ENCODE measurements at regions not wholly inside any gene's neighbourhood (a gene's known extent, or its start where the extent isn't known, plus 50 kb on each side); places are given as distances from the start of the nearest gene placed in this dataset.

DNA sequence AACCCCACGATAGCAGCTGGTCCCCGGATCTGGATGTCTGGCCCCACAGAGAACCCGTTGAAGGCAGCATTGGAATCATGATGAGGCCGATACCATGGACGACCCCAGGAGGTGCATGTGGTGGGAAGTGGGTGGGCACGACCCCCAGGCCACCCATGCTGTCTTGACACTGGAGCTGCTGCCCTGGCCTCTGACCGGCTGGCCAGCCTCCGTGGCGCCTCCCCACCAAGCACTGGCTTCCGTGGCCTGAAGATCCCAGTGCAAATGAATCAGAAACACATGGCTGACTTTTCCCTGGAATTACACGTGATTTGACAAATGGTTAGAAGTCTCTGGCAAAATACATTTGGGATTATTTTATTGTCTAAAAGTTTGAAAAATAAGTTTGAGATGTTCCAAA is 259.0 kb upstream of the IRX1 start:
- DNase-seq = no peak

DNA sequence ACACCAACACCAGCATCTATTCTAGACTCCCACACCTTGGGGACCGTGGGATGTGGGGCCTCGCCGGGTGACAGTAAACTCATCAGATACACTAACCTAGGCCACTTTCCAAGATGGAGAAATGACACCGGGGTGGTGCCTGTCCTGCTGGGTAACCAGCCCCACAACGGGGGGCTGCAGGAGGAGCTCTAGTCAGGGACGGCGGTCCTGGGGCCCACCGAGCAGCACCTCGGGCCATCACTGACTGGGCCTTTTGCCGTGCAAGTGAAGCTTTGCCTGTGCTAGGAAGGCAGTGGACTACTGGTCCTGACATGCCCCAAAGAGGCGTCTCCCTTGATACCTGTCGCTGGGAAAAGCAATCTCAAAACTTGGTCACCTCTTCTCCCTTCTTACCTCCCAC is 260.3 kb upstream of the IRX1 start:
- no peak for DNase-seq
- WGBS (ENCODE audit: insufficient coverage) = 79% methylated on average over 9 of the region's 12 CpGs
- H3K9ac ChIP-seq (ENCODE audit: insufficient read depth, low read length, poor library complexity, severe bottlenecking) = no peak overlapping the region

More for the DNA sequence above, 259.0 kb upstream of the IRX1 start:
- Histone ChIP-seq H3K9ac (ENCODE audit: insufficient read depth, low read length, poor library complexity, severe bottlenecking) (no peak overlapping the region), H3K27me3 (ENCODE audit: control insufficient read depth in 2 of 2, insufficient read depth in 2 of 2, low read length in 2 of 2) (no peaks in the 10 kb centered on the region), H2AFZ (ENCODE audit: insufficient read depth, low read depth, low read length, poor library complexity, severe bottlenecking) (no peak overlapping the region), H3K79me2 (ENCODE audit: insufficient read depth, low read length) (no peaks in the 10 kb centered on the region), H4K20me1 (ENCODE audit: insufficient read depth, low read length) (no peaks in the 10 kb centered on the region), H3K36me3 (replicated peaks in 1 of 2; ENCODE audit: control insufficient read depth in 1 of 2, insufficient read depth in 2 of 2, low read length in 2 of 2) (no peaks in the 10 kb centered on the region), H3K27ac (ENCODE audit: low read depth in 1 of 2, low read length in 2 of 2) (no peak overlapping the region), H3K9me3 (replicated peaks in 1 of 2; ENCODE audit: control insufficient read depth in 1 of 2, insufficient read depth in 1 of 2, low read length in 2 of 2) (peaks cover 0 to 15% of the 10 kb centered on the region in 2 donors), H3K4me1 (ENCODE audit: control insufficient read depth in 1 of 2, insufficient read depth in 2 of 2, low read length in 2 of 2) (no peaks in the 10 kb centered on the region), H3K4me2 (replicated peaks; ENCODE audit: extremely low read depth, low read length, poor library complexity, severe bottlenecking) (no peak overlapping the region), H3K4me3 (replicated peaks in 1 of 3; ENCODE audit: low read depth in 2 of 3, low read length in 3 of 3) (no peak overlapping the region)
- Mint-ChIP-seq H3K27ac (no peak overlapping the region), H3K4me1 (no peaks in the 10 kb centered on the region), H3K9me3 (peaks cover 0 to 28% (median 9%) of the 10 kb centered on the region in 7 donors), H3K4me3 (no peak overlapping the region), H3K27me3 (ENCODE audit: low read depth in 3 of 3) (peaks cover 0 to 3% (median 0%) of the 10 kb centered on the region in 3 donors), H3K36me3 (no peaks in the 10 kb centered on the region)
- TF ChIP-seq, protein P1, sequence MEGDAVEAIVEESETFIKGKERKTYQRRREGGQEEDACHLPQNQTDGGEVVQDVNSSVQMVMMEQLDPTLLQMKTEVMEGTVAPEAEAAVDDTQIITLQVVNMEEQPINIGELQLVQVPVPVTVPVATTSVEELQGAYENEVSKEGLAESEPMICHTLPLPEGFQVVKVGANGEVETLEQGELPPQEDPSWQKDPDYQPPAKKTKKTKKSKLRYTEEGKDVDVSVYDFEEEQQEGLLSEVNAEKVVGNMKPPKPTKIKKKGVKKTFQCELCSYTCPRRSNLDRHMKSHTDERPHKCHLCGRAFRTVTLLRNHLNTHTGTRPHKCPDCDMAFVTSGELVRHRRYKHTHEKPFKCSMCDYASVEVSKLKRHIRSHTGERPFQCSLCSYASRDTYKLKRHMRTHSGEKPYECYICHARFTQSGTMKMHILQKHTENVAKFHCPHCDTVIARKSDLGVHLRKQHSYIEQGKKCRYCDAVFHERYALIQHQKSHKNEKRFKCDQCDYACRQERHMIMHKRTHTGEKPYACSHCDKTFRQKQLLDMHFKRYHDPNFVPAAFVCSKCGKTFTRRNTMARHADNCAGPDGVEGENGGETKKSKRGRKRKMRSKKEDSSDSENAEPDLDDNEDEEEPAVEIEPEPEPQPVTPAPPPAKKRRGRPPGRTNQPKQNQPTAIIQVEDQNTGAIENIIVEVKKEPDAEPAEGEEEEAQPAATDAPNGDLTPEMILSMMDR (IDR thresholded peaks at IDR 0.05) = no peak
- intact Hi-C loops (cut with micrococcal nuclease) = no loop called here
- 71% methylated on average over 11 of the region's 11 CpGs for WGBS (ENCODE audit: insufficient coverage)

More for the DNA sequence above, 260.3 kb upstream of the IRX1 start:
- H3K27me3 ChIP-seq (ENCODE audit: control insufficient read depth in 2 of 2, insufficient read depth in 2 of 2, low read length in 2 of 2) = no peaks in the 10 kb centered on the region
- peaks cover 0 to 21% of the 10 kb centered on the region in 2 donors for H3K9me3 ChIP-seq (replicated peaks in 1 of 2; ENCODE audit: control insufficient read depth in 1 of 2, insufficient read depth in 1 of 2, low read length in 2 of 2)
- H3K27ac ChIP-seq (ENCODE audit: low read depth in 1 of 2, low read length in 2 of 2) = no peak overlapping the region
- H3K36me3 ChIP-seq (replicated peaks in 1 of 2; ENCODE audit: control insufficient read depth in 1 of 2, insufficient read depth in 2 of 2, low read length in 2 of 2) = no peaks in the 10 kb centered on the region
- no peaks in the 10 kb centered on the region for H4K20me1 ChIP-seq (ENCODE audit: insufficient read depth, low read length)
- Mint-ChIP-seq H3K27me3 (ENCODE audit: low read depth in 3 of 3) (peaks cover 0 to 3% (median 0%) of the 10 kb centered on the region in 3 donors), H3K27ac (no peak overlapping the region), H3K4me3 (no peak overlapping the region), H3K9me3 (peaks cover 0 to 33% (median 9%) of the 10 kb centered on the region in 7 donors), H3K36me3 (no peaks in the 10 kb centered on the region), H3K4me1 (no peaks in the 10 kb centered on the region)
- H2AFZ ChIP-seq (ENCODE audit: insufficient read depth, low read depth, low read length, poor library complexity, severe bottlenecking) = no peak overlapping the region
- H3K4me2 ChIP-seq (replicated peaks; ENCODE audit: extremely low read depth, low read length, poor library complexity, severe bottlenecking) = no peak overlapping the region
- no peaks in the 10 kb centered on the region for H3K4me1 ChIP-seq (ENCODE audit: control insufficient read depth in 1 of 2, insufficient read depth in 2 of 2, low read length in 2 of 2)
- no peak overlapping the region for H3K4me3 ChIP-seq (replicated peaks in 1 of 3; ENCODE audit: low read depth in 2 of 3, low read length in 3 of 3)
- H3K79me2 ChIP-seq (ENCODE audit: insufficient read depth, low read length) = no peaks in the 10 kb centered on the region
- TF ChIP-seq, protein P1 (IDR thresholded peaks at IDR 0.05) = no peak
- intact Hi-C loops (cut with micrococcal nuclease) = no loop called here
